HK-2 (cell line): ENCODE measurements at regions not wholly inside any gene's neighbourhood (a gene's known extent, or its start where the extent isn't known, plus 50 kb on each side); places are given as distances from the start of the nearest gene placed in this dataset.
"Not testable (repeated sequence)": the region's sequence is repeated elsewhere in the genome, so short reads cannot be mapped to it uniquely, and the experiment has no call there.

Experiments used
- DNase-seq: peaks from one replicate; pipeline ENCODE4 v3.0.0-alpha.2; 2018; ENCODE audit not compliant: unreplicated experiment

DNA sequence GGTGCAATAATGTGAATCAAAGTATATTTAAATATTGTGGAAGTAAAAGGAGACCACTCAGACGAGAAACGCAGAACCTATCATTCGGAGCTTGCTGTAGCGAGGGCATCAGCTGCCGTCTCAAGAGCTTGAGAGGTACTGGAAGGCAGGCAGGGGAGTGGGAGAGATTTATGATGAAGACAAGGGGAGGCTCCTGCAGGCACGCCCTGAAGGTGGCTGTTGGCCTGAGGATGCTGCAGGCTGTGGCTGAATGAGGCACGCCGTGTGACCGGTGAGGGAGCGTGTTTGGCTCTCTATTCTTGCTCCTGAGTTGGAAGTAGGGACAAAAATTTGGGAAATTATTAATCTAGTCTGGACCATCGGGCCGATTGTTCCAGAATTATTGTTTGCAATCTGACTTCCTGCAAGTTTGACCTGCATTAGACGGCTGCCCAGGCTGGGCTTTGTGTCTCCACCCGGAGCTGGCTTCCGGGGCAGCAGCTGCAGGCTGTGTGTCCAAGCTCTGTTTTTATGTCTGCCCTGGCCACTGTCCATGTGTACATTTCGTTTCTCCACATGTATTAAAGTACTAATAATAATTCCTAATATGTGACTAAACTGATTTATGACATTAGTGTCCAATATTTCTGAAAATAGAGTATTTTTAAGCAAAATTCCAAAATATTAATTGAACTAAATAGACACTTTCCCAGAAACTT is 91.1 kb upstream of the ANKRD10 start:
- DNase-seq = no peak

DNA sequence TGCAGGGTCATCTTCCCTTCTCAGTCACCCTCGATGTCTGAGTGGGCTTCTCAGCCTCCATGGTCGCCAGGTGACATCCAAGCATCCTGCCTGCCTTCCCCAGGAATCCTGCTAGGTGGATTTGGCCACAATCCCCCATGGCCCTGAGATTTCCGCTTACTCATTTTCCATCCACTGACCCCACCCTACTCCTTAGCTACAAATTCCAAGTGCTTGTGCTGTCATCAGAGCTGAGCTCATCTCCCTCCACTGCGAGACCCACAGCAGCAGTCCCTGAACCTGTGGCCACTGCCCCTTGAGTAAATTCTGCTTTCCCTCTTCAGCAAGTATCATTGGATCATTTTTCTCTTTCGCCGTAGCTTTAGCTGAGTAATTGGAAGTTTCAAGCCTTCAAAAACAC is 90.5 kb upstream of the ANKRD10 start:
- no peak for DNase-seq

- no peak for DNase-seq
Measured at GRCh38 chr13:111004444-111004843, 89.6 kb upstream of the ANKRD10 start.

- no peak for DNase-seq
Measured at GRCh38 chr13:111001636-111002035, 86.8 kb upstream of the ANKRD10 start.

- no peak for DNase-seq
Measured at GRCh38 chr13:110993788-110994187, 78.9 kb upstream of the ANKRD10 start.

GRCh38 chr13:110991991-110992508 is 77.2 kb upstream of the ANKRD10 start:
- DNase-seq = no peak

DNA sequence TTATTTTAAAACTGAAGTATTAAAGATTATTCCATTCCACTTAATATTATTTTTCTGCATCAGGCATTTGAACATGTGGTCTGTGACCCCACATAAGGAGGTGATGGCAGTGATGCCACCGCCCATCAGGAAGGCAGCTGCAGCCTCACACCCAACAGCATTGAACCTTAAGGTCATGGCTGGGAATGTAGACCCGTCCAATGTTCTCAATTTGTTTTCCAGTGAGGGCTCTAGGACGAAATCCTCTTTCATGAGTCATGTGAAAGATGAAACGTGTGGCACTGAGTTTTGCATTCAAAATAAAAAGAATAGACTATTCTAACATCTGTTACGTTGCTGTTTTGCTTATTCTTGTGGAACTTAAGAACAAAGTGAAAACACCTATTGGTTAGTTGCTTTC is 74.5 kb upstream of the ANKRD10 start:
- DNase-seq = no peak

DNA sequence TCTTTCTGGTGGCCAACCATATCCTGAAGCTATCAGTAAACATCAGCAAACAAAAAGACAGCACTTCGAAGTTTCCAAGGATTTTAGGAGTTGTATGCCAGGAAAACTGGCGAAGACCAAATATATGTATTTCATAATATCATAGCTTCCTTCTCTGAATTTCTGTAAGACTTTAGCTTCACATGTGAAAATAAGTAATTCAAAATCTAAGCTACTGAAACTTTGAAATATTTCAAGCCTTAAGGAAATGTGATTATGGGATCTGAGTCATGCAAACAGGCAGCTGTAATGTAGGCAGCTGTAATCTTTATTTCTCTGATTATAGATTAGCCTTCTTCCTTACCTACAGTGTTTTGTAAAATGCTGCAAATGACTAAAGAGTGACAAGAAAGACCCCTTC is 70.7 kb upstream of the ANKRD10 start:
- DNase-seq = no peak

DNA sequence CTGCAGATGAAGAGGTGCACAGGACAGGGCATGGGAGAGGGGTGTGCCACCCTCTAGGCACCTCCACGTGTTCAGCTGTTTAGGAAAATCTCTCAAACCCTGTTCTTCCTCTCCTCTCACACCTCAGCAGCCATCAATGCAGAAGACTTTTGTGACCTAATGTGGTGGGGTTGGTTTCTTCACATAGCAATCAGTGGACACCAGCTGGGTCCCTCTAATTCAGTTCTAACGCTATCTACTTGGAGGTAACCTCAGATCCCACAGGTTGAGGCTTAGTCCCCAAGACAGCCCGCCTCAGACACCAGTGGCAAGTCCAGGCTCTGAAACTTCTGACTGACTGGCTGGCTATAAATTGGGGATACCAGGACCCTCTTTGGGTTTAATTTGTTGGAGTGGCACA is 69.9 kb upstream of the ANKRD10 start:
- no peak for DNase-seq

DNA sequence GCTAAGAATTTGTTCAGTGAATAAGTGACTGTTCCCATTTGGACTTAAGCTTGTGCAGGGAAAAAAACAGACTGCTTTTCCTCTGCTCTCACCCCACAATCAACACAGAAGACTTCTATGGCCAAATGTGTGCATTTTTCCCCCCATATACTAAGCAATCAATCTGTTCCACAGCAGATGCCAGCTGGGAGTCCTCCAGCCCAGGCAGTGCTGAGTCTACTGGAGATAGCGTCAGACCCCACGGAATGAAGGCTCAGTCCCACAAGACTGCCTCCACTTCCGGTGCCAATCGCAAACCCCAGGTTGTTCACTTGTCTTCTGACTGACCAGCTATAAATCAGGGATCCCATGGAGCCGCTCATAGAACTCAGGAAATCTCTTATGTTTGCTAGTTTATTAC is 69.5 kb upstream of the ANKRD10 start:
- DNase-seq = no peak

DNA sequence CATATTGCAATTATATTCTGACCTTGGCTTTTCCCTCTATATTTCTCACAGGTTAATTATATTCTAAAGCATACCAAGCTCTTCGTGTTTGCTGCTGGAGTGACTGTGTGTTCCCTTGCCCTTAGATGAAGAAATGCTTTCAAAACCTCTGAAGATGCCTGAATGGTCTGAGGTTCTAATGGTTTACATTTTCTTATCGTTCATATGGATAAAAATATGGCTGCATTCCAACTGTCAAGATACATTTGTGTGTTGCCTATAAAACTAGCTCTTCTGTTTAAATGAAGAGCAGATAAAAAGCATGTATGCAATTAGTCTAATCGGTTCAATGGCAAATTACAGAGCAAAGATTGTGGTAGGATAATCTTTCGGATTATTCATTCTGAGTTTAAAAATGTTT is 68.4 kb upstream of the ANKRD10 start:
- DNase-seq = no peak

DNA sequence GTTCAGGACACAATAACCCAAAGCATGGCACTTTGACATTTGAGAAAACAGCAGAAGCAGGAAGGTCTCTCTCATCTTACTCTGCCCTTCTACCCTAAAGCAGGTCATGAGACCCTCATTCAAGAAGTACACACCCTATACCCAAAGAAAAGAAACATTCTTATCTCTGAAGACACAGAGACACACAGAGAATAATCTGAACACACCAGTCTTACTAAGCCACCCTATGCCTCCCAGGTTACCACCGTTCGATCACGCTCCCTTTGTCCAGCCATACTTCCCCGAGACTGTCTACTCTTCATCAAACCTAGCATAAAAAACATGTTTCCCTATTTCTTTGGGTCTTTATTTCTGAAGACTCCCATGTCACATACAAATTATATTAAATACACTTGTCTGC is 66.5 kb upstream of the ANKRD10 start:
- DNase-seq = no peak

GRCh38 chr13:110980921-110981320 is 66.1 kb upstream of the ANKRD10 start:
- no peak for DNase-seq

DNA sequence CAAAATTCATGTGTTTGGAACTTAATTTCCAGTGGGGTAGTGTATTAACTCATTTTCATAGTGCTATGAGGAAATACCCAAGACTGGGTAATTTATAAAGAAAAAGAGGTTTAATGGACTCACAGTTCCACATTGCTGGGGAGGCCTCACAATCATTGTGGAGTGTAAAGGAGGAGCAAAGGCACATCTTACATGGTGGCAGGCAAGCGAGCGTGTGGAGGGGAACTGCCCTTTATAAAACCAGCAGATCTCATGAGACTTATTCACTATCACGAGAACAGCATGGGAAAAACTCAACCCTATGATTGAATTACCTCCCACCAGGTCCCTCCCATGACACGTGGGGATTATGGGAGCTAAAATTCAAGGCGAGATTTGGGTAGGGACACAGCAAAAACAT is 64.3 kb upstream of the ANKRD10 start:
- DNase-seq = not testable (repeated sequence)

DNA sequence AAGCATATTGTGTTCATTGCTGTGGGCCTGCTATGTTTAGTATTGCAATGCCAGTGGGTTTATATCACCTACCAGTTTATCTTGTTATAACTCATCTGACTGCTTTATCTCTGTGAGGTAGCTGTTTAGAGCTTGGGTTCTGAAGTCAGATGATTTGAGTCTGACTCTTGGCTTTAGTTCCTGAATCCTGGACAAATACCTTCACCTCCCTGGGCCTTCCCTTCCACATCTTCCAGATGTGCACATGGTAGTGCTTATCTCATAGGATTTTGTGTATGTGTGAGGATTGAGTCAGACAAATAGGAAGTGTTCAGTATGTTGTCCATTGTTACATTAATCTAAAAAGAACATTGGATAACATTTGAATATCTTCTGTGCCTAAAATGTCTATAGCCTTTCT is 63.5 kb upstream of the ANKRD10 start:
- no peak for DNase-seq

DNA sequence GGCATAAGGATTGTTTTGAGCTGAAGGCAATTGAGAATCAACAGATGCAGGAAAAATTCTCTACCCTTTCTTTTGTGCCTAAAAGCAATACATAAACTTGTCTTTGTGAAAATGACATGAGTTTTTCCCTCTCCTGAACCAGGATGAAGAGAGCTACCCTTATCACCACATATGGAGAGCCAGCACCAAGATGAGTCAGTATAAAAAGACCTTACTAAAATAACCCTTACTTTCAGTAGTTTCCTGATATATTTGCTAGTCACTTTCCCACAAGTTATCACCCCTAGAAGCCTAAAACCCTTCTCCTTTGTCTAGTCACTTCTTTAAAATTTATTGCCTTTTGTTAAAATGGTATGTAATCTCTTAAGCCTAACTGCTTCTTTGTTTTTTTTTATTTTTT is 61.9 kb upstream of the ANKRD10 start:
- DNase-seq = no peak

DNA sequence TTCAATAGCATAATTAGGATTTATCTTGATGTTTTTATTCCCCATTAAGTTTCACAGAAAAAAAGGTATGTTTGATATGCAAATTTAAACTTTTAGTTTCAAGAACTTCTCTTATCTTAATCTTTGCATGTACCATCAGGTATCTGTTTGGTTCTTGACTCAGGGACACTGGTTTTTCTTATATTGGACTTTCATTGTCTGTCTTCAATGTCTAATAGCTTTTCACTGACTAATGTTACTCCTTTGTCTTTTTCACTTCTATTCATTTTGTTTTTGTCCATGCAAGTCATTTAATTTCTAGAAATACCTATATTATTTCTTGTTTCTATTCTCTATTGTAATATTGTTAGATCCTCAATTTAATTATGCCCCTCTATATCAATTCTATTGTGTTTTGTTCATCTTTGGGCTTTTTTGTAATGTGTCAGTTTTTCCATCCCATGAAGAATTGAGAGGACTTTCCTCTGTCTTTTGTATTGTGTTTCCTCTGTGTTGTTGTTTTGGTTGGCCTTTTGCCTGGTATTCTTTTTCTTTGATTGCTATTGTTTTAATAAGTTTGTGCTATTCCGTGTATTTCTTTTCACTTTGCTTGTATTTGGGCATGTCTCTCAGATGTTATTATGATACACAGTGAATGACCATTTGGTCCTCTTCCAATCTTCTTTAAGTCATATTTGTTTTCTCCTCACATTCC is 58.3 kb upstream of the ANKRD10 start:
- no peak for DNase-seq

DNA sequence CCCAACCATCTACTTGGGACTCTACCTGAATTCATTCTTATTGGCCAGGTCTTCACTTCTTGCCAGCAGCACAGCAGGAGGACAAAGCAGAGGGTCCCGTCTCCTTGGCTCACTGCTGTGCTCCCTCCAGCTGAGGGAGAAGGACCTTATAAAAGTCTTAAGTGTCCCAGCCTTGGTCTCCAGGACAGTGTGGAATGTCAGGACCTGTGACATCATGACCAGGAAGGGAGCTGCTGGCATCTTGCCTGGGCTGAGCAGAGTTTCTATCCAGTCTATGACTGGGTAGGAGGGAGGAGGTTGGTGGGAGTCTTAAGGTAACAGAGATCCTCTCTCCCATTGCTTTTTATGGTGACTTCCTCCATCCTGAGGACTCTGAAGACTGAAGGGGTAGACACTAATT is 56.6 kb upstream of the ANKRD10 start:
- no peak for DNase-seq

GRCh38 chr13:110967156-110967855 is 52.4 kb upstream of the ANKRD10 start:
- DNase-seq = not testable (repeated sequence)

DNA sequence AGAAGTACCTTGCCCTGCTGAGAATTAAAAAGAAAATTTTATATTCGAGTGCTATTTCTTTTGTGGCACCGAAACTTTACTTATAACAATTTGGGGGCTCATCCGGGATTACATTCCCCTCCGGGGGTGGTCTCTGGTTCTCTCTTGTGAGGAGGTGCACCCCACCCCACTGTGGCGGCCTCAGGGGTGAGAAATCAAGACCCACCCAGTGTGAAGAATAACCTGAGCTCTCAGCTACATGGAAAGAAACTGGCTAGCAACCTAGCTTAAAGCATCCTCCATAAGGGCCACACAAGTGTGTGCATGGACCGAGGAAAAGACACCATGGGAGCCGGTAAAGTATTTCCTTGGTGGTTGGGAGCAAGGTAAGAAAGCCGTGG is 50.9 kb upstream of the ANKRD10 start:
- no peak for DNase-seq

- DNase-seq = peak; percentile 27
Measured at GRCh38 chr13:110965038-110965754, 50.3 kb upstream of the ANKRD10 start.
